Gastroesophageal sphincter (tissue), 3 donors: ENCODE measurements at regions not wholly inside any gene's neighbourhood (a gene's known extent, or its start where the extent isn't known, plus 50 kb on each side); places are given as distances from the start of the nearest gene placed in this dataset.

Source experiments
- CTCF ChIP-seq, 4 experiments: fragments of 200-600 bp in 2 of 4; fragments of 450-650 bp in 2 of 4; sonication (generic) in 1 of 4; IDR thresholded peaks; one replicate each; pipeline ENCODE4 v1.5.1; 2017 to 2019; ENCODE audit warnings: antibody characterized with exemption in 4 of 4, mild to moderate bottlenecking in 2 of 4, moderate library complexity in 2 of 4
- POLR2AphosphoS5 ChIP-seq: sonication (generic); formaldehyde crosslinking; IDR thresholded peaks from one replicate; pipeline ENCODE4 v1.6.1; 2017; ENCODE audit warnings: antibody characterized with exemption

DNA sequence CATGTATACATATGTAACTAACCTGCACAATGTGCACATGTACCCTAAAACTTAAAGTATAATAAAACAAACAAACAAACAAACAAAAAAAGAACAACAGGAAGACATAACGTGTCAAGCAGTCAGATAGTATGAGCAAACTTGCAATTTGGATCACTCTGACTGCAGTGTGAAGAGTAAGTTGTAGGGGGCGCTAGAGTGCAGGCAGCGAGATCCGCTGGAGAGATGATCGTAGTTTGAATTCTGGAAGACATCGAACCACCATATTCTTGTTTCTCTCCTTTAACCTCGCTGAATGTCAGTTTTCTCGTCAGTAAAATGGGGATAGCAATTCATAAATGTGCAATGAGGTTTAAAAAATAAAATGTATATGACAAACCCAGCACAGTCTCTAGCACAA is 165.2 kb upstream of the LMCD1 start:
- TF ChIP-seq POLR2AphosphoS5 (no peak), CTCF (IDR thresholded peaks at IDR 0.05) (no peak)
